ENCODE measurements at regions not wholly inside any gene's neighbourhood (a gene's known extent, or its start where the extent isn't known, plus 50 kb on each side); places are given as distances from the start of the nearest gene placed in this dataset.
A peak's percentile ranks its signal among the peaks of the same experiment; 100 is the strongest.

GRCh38 chr10:58140691-58141347 is 126.9 kb downstream of the IPMK start:
- DNase-seq = no peak

- DNase-seq = no peak
Observed at GRCh38 chr10:58140054-58140453, 127.6 kb downstream of the IPMK start.

DNA sequence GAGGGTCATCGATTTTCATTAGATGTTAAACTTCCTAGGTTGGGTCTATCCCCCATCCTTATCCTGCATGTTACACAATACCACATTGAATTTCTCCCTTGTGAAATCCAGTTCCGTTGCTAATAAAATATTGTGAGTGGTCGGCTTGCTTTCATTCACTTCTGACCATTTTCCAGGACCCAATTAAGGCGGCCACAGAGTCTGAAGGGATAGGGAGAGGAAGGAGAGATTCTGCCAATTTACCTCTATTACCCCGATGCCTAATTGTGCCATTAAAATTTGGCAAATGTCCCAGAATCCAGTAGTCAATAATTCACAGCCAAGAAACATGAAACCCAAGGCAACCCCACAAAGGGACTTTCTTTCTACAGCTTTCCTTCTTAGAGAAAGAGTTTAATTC is 129.9 kb downstream of the IPMK start:
- DNase-seq = no peak

DNA sequence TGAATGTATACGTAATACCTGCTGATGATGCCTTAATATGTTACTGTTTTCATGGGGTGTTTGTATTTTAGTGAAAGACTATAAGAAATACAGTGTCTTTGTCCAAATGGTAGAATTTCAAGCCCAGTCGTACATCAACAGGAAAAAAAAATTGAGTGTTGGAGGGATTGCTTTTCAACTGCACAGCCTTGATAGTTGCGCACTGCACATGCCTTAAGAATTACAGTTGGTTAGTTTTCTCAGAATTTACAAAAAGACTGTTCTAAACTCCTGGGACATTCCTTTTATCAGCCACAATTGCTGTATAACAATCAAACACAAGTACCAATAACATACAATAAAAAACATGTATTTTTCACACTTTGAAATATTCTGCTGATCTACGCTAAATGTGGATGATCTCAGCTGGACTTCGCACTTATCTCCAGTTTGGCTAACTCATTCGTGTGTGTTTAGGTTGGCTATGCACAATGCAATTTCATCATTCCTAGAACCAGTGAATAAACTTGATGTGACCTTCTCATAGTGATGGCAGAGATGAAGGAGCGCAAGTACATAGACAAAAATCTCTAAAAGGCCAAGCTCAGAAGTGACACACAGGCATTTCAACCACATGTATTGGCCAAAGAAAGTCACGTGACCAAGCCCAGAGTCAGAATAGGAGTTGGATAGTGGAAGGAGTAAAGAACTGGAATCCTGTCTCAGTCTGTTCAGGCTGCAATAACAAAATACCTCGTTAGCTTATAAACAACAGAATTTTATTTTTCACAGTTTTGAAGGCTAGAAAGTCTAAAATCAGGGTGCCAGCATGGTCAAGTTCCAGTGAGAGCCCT is 152.3 kb downstream of the IPMK start:
- DNase-seq = no peak

- peak; percentile 5 for DNase-seq
Observed at GRCh38 chr10:58109731-58110130, 158.0 kb downstream of the IPMK start.

DNA sequence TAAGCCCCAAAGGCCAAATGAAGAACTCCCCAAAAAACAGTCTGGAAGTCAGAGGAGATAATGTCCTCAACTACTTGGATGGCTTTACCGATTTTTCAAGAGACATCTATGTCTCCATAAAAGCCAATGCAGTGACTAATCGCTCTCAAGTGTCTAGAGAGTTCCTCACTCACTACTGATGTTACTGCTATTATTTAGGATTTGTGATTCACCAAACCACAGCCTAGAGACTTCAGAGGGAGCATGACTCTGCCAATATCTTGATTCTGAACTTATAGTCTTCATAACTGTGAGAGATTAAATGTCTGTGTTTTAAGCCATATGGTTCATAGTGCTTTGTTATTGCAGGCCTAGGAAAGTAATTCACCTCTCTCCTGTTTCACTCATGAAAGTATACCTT is 160.2 kb downstream of the IPMK start:
- DNase-seq = peak; percentile 90

GRCh38 chr10:58106211-58107035 is 161.3 kb downstream of the IPMK start:
- no peak for DNase-seq

DNA sequence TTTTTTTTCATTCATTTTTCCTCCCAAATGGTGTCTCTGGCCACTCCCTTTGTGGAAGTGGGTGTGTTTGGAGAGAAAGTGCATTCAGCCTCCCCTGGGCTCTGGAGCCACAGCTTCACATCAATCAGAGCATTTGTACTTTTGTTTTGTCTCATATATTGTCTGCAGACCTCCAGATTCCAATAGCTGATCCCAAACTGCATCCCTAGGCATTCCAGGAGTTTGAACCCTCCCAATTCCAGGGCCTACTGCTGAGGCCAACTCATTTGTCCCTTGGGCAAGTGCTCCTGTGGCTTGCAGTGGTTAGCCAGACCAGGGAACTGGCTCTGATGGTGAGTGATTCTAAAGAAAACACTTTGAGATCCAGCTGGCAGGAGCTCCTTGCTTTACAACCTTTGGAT is 163.3 kb downstream of the IPMK start:
- peak; percentile 64 for DNase-seq

- DNase-seq = no peak
Observed at GRCh38 chr10:58102897-58103296, 164.8 kb downstream of the IPMK start.

DNA sequence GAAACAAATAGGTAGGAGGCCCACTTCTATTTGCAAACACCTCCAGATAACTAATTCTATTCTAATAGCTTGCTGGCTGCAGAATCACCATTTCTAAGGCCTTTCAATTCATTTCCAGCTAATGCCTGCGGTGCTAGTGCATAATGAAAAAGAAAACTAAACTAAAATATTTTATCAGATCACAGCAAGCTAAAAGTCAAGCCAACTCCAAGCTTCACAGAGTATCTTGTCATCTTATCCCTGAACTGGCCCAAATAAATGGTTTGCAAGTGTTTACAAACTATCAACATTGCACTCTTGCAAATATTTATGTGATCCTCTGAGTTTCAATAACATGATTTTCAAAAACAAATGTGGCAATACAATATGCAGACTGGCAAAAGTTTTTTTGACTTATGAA is 166.0 kb downstream of the IPMK start:
- no peak for DNase-seq

- DNase-seq = no peak
Observed at GRCh38 chr10:58094985-58095718, 172.5 kb downstream of the IPMK start.

GRCh38 chr10:58091886-58092285 is 175.8 kb downstream of the IPMK start:
- DNase-seq = no peak

GRCh38 chr10:58089739-58090138 is 178.0 kb downstream of the IPMK start:
- no peak for DNase-seq

- DNase-seq = no peak
Observed at GRCh38 chr10:58087896-58088295, 179.8 kb downstream of the IPMK start.

- no peak for DNase-seq
Observed at GRCh38 chr10:58086763-58087150, 180.9 kb downstream of the IPMK start.

- no peak for DNase-seq
Observed at GRCh38 chr10:58086144-58086762, 181.4 kb downstream of the IPMK start.

DNA sequence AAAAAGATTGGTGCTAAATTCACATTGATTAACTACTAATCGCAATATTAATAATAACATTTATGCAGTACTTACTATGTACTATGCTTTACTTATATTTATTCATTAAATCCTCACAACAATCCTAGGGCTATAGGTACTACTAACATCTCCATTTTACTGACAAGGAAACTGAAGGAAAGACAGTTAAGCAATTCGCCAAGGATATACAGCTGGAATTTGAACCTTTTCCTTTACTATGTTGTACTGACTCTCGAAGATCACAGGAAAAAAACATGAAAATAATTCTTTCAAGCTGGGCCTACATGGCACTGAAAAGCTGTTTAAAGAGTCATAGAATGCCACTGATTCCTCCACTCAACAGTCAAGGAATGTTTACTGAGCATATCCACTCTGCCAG is 185.4 kb downstream of the IPMK start:
- no peak for DNase-seq

GRCh38 chr10:58081353-58081752 is 186.3 kb downstream of the IPMK start:
- peak; percentile 4 for DNase-seq

DNA sequence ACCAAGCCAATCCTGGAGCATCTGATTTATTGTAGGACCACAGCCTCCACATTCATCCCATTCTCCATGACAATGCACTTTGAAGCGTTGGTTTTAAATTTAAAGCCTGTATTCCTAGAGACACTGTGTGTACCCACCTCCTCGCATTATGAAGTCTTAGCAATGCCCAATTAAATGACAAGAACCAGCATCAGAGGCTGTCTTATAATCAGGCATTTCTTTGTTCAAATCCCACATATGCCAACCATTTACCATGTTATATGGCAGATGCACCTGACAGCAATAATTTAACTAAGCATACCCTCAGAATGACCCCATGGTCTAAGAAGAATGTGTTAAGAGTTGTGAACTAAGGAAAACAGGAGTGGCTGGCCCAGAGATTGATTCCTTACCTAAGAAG is 188.2 kb downstream of the IPMK start:
- no peak for DNase-seq

DNA sequence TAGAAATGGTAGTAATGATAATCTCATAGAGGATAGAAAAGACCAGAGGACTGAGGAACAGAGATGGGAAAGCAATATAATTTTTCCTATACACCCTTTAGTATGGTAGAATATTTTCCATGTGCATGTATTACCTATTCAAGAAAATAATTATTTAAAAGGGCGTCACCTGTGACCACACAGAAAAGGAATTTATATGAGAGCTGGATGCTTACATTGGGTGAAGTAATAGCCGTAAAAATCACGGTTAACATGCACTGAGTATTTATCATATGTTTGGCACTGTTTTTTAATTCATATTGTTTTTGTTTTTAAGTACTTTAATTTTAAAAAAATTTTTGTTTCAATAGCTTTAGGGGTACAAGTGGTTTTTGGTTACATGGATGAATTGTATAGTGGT is 195.1 kb downstream of the IPMK start:
- DNase-seq = no peak

GRCh38 chr10:58070956-58071355 is 196.7 kb downstream of the IPMK start:
- no peak for DNase-seq

DNA sequence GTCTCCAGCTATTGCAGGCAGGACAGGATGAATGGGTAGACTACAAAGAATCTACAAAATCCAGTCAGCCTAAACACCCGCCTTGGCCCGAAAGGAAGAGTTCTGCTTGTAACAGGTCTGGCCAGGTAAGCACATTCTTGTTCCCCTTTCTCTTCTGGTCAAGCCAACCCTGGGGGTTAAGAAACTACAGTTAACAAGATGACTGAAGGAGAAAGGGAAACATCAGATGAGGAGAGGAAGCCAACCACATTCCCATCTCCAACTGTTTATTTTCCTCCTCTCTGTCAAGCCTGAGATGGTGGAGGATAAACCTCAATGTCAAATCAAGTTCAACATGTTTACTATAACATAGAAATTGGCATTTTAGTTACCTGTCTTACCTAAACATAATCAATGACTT is 198.9 kb downstream of the IPMK start:
- DNase-seq = no peak
